Colonic mucosa (tissue), 4 donors: ENCODE measurements at regions not wholly inside any gene's neighbourhood (a gene's known extent, or its start where the extent isn't known, plus 50 kb on each side); places are given as distances from the start of the nearest gene placed in this dataset.

ENCODE experiments used
- DNase-seq: peaks from one replicate; pipeline ENCODE4 v3.0.0-alpha.2; 2020
- H3K27ac ChIP-seq: fragments of 200-600 bp; one replicate; pipeline ENCODE4 v1.8.0; 2021
- H3K27me3 ChIP-seq: fragments of 200-600 bp; one replicate; pipeline ENCODE4 v1.8.0; 2021
- H3K36me3 ChIP-seq: fragments of 200-600 bp; one replicate; pipeline ENCODE4 v1.8.0; 2021
- H3K4me1 ChIP-seq: fragments of 200-600 bp; one replicate; pipeline ENCODE4 v1.8.0; 2021; ENCODE audit warnings: mild to moderate bottlenecking
- H3K4me3 ChIP-seq: fragments of 200-600 bp; one replicate; pipeline ENCODE4 v1.8.0; 2021
- H3K9ac ChIP-seq, 2 donors: one replicate each; pipeline ENCODE4 v1.7.0; 2013; ENCODE audit warnings: control low read depth in 2 of 2, low read depth in 2 of 2, low read length in 2 of 2
- H3K9me3 ChIP-seq: fragments of 200-600 bp; one replicate; pipeline ENCODE4 v1.8.0; 2021
- CTCF ChIP-seq: fragments of 200-600 bp; IDR thresholded peaks from one replicate; pipeline ENCODE4 v1.8.0; 2022; ENCODE audit warnings: antibody characterized with exemption, mild to moderate bottlenecking
- intact Hi-C: fragments of 100-400 bp; cut with DNase I; formaldehyde crosslinking; loops from one replicate; pipeline ENCODE4 v1.14.1; 2022
- donor health status: healthy.
- donor health status: DM: no; HTN: no; CAD: no.
- donor health status: DM: no; HTN: no; CAD: no.

GRCh38 chr2:33978471-33978870 lies 379.4 kb upstream of the FAM98A start:
- H3K27ac ChIP-seq, result no peak overlapping the region
- H3K36me3 ChIP-seq, result no peaks in the 10 kb centered on the region
- no peaks in the 10 kb centered on the region for H3K4me1 ChIP-seq
- no peak for DNase-seq
- H3K4me3 ChIP-seq, result no peak overlapping the region
- no peaks in the 10 kb centered on the region for H3K27me3 ChIP-seq
- intact Hi-C loops, result no loop called here
- H3K9me3 ChIP-seq, result no peaks in the 10 kb centered on the region
- no peak for TF ChIP-seq CTCF
- no peak overlapping the region for H3K9ac ChIP-seq

- no peaks in the 10 kb centered on the region for H3K27me3 ChIP-seq
- H3K27ac ChIP-seq, result no peak overlapping the region
- H3K4me3 ChIP-seq, result no peak overlapping the region
- H3K9ac ChIP-seq, result no peak overlapping the region
- no peak for DNase-seq
- H3K36me3 ChIP-seq, result no peaks in the 10 kb centered on the region
- intact Hi-C loops, result no loop called here
- TF ChIP-seq CTCF, result no peak
- H3K4me1 ChIP-seq, result no peaks in the 10 kb centered on the region
- no peaks in the 10 kb centered on the region for H3K9me3 ChIP-seq
Measured at GRCh38 chr2:33975498-33975897, 376.4 kb upstream of the FAM98A start.

DNA sequence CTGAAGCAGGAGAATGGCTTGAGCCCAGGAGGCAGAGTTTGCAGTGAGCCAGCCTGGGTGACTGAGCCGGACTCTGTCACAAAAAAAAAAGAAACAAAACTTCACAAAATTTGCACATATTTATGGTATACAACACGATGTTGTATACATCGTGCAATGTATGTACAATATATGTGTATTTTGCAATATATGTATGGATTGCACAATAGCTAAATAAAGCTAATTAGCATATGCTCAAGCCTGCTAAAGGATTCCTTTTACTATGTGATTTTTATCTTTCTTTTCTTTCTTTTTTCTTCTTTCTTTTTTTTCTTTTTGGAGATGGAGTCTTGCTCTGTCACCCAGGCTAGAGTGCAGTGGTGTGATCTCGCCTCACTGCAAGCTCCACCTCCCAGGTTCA lies 368.0 kb upstream of the FAM98A start:
- H3K9me3 ChIP-seq, result no peaks in the 10 kb centered on the region
- TF ChIP-seq CTCF, result no peak
- no peak for DNase-seq
- intact Hi-C loops, result no loop called here
- H3K36me3 ChIP-seq, result no peaks in the 10 kb centered on the region
- no peaks in the 10 kb centered on the region for H3K27me3 ChIP-seq
- no peak overlapping the region for H3K4me3 ChIP-seq
- no peak overlapping the region for H3K9ac ChIP-seq
- H3K27ac ChIP-seq, result no peak overlapping the region
- no peaks in the 10 kb centered on the region for H3K4me1 ChIP-seq

DNA sequence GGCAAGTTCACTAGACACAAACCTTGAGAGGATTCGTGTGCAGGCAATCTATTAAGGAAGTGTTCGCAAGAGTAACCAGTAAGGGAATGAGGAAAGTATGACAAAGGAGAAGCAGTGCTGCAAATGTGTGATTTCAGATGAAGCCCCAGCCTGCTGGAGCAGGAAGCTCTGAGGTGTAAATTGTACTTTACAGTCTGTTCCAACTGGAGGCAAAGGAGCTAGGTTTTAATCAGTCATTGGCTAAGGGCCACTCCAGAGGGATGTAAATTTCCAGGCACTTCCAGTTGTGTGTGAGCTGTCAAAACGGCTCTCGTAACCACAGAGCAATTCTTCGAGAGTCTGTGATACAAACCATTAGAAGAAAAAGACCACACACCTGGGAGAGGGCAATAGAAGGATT lies 359.5 kb upstream of the FAM98A start:
- no peak for TF ChIP-seq CTCF

GRCh38 chr2:33949371-33949770 lies 350.3 kb upstream of the FAM98A start:
- Histone ChIP-seq H3K27ac (no peak overlapping the region), H3K4me1 (no peaks in the 10 kb centered on the region), H3K27me3 (no peaks in the 10 kb centered on the region), H3K9me3 (no peaks in the 10 kb centered on the region), H3K4me3 (no peak overlapping the region), H3K36me3 (no peaks in the 10 kb centered on the region), H3K9ac (no peak overlapping the region)
- intact Hi-C loops, result no loop called here
- no peak for DNase-seq
- TF ChIP-seq CTCF, result no peak

More for the DNA sequence above, 359.5 kb upstream of the FAM98A start:
- H3K4me1 ChIP-seq, result no peaks in the 10 kb centered on the region
- no peaks in the 10 kb centered on the region for H3K9me3 ChIP-seq
- no peak overlapping the region for H3K4me3 ChIP-seq
- H3K27ac ChIP-seq, result no peak overlapping the region
- DNase-seq, result no peak
- intact Hi-C loops, result no loop called here
- no peaks in the 10 kb centered on the region for H3K36me3 ChIP-seq
- H3K27me3 ChIP-seq, result no peaks in the 10 kb centered on the region
- H3K9ac ChIP-seq, result no peak overlapping the region

DNA sequence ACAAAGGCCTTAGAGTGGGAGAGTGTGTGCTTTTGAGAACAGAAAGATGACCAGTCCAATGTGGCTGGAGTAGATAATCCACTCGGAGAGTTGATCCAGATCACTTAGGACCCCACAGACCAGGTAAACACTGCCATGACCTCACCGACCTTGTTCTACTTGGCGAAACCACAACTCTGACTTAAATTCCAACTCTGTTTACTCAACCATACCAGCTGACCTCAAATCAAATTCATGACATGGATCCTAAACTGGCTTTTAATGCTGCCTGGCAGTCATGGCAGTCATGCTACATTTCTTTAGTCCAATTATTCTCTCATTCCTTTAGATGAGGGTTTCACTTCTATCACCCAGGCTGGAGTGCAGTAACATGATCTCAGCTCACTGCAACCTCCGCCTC lies 347.1 kb upstream of the FAM98A start:
- intact Hi-C loops, result no loop called here
- Histone ChIP-seq H3K27me3 (no peaks in the 10 kb centered on the region), H3K4me1 (no peaks in the 10 kb centered on the region), H3K9me3 (no peaks in the 10 kb centered on the region), H3K27ac (no peak overlapping the region), H3K36me3 (no peaks in the 10 kb centered on the region), H3K9ac (no peak overlapping the region), H3K4me3 (no peak overlapping the region)
- TF ChIP-seq CTCF, result no peak
- DNase-seq, result no peak
